NOMO-1 treated with dmso at 0.1 percent for 144 hours (cell line): ENCODE measurements at regions not wholly inside any gene's neighbourhood (a gene's known extent, or its start where the extent isn't known, plus 50 kb on each side); places are given as distances from the start of the nearest gene placed in this dataset.
A peak's percentile ranks its signal among the peaks of the same experiment; 100 is the strongest.
"Not testable (repeated sequence)": the region's sequence is repeated elsewhere in the genome, so short reads cannot be mapped to it uniquely, and the experiment has no call there.

Experiments
- DNase-seq: peaks from one replicate; lab custom pipeline; 2025; ENCODE audit not compliant: unreplicated experiment; lab: John Stamatoyannopoulos, UW

DNA sequence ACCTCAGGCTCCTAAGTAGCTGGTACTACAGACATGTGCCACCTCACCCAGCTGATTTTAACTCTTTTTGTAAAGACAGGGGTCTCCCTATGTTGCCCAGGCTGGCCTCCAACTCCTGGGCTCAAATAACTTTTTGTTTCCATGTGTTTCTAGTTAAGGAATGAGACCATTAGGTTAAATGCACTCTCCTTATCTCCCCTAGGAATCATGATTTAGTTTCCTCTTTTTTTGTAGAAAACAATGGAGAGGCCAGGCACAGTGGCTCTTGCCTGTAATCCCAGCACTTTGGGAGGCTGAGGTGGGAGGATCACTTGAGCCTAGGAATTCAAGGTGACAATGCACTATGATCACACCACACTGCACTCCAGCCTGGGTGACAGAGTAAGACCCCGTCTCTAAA is 198.8 kb upstream of the C2CD4B start:
- DNase-seq, result no peak

GRCh38 chr15:62365795-62366442 is 200.8 kb upstream of the C2CD4B start:
- DNase-seq, result no peak

- DNase-seq, result no peak
Observed at GRCh38 chr15:62369454-62369853, 204.4 kb upstream of the C2CD4B start.

- not testable (repeated sequence) for DNase-seq
Observed at GRCh38 chr15:62371683-62372082, 206.6 kb upstream of the C2CD4B start.

DNA sequence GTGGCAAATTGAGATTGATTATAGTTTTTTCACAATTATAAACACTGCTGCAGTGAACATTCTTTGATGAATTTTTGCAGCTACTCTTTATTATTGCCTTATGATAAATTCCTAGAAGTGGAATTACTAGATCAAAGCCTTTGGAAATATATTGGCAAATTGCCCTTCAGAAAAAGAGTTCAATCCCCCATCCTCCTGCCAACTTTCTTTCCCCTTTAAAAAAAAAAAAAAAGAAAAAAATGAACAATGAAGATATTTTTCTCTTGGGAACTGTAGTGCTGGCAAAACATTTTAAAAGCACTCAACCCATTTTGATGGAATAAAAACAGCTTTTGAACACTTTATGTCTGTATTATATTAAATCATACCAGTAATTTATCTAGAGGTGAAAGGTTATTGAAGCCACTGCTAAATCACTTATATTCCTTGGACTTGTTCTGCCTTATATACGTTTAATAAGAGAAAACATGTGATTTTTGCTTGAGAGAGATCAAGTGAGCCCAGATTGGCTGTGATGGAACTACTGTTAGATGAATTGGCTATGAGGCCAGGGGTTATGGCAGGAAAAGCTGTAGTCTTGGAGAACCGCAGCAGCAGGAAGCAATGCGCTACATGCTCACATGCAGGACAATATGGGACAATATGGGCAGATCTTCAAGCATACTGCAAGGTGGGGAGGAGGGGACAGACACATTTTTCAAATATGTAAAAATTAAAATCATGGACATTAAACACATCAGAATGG is 212.8 kb upstream of the C2CD4B start:
- DNase-seq, result no peak

DNA sequence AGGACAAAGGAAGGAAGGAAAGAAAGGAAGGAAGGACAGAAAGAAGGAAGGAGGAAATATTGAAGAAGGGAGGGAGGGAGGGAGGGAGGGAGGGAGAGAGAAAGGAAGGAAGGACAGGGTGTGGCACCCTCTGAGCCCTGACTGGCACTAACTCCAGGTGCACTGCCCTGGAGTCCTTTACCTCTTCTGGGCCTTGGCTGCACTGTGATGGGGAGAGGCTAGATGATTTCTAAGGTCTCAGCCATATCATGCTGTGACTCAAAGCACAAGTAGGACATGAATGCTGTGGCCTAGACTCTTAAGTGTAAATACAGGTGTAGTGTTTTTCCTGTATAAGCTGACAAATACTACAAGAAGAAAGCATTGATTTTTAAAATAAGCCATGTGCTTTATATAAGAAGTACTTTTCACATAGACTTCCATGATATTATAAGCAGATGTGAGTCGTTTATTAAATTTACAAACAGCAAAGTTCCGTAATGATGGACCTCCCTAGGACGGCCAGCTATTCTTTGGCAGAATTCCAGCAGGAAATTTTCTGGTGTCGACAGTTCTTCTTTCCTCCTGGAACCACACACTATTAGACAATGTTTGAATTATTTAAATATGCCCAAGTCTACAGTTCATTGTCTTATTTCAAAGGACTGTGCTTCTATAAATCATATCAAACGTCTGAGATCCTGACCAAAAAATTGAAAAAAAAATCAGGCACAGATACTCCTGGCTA is 213.8 kb upstream of the C2CD4B start:
- no peak for DNase-seq

DNA sequence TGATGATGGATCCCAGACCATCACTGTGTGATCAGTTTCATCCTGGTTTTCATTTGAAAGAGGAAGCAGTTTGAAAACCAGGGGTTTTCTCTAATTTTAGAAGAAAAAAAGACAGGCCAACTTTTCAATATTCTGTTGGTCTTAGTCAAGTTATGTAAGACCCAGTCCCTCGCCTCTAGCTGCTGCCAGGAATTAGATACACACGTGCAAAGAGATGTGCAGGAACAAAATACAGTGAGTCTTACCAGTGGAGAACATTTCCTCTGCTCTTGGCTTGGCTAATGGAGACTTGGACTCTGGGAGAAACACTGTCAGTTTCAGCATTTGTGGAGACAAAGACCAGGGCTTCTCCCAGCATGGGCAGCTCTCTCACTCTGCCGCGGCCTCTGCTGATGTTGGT is 214.9 kb upstream of the C2CD4B start:
- DNase-seq, result no peak

GRCh38 chr15:62382046-62382445 is 217.0 kb upstream of the C2CD4B start:
- DNase-seq, result no peak

DNA sequence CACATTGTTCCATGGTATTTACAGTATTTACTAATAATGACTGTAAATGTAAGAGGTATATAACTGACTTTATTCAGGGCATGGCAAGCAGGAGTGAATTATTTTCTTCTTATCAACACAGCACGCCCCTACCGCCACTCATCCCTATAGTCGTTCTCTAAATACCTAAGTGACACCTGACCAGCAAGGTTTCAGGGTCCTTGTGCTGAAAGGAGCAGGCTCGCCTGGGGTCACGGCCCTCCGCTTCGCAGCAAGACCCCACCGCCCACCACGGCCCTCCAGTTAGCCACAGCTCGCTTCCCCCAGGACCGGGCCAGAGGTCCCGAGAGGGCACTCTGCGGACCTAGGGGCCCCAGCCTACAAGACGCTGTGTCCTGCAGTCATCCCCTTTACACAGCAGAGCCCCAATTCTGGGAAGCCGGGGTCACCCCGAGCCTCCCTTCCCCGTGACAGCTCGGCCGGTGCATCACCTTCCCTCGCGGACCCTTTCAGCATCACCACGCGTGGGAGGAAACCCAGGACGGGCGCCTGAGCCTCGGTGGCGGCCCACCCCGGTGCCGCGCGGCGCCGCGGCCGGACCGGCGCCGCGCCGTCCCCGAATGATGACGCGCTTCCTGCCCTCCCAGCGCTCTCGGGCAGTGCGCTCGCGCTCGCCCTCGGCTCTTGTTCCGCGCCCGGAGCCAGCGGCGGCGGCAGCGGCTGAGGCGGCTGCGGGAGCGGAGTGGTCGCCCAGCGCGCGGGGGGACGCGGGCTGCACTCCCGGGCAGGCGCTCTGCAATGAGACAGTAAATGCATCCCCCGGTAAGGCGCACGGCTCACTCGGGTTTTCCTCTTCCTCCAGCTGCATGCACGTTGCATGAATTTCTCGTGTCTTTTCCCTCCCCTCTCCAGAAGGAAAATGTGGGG is 225.1 kb upstream of the C2CD4B start, which contains the start of gene TLN2:
TSS of gene TLN2 (plus strand) at position 666 of the 906 bp plus-strand sequence.
- peak; percentile 32 for DNase-seq

DNA sequence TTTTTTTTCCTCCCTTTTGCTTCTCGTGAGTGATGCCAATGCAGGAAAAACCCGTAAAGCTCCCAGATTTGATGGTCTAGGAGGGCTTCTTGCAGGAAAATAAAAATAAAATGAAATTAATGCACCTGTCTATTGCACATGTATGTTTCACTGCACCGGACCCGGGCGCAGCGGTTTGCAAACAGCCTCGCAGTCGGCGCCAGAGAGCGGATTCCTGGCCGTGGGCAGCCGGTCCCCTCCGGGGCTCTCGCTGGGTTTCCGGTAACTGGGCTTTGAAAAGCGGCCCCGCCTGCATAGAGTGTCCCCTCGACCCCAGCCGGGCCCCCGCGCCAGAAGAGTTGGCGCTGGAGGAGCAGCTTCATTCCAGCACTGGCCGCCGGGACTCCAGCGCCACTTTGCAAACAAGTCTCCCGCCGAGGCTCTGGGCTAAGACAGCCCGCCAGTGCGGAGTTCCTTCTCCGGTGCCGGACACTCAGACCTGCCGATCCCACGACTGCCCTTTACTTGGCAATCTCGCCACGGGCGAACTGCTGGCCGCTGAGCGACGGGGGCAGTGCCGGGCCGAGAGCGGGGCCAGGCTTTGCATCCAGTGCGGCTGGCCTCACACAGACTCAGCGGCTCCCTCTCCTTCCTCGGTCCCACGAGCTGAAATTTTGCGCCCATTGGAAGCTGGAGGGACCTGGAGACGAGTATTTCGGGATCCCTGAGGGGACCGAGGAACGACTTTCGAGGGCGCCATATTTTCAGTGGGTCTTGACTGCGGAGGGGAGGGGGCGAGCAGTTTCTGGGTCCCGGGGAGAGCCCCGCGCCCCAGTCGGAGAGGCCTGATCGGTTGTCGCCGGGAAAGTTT is 225.9 kb upstream of the C2CD4B start:
- no peak for DNase-seq

GRCh38 chr15:62391641-62392262 is 226.7 kb upstream of the C2CD4B start:
- DNase-seq, result no peak

GRCh38 chr15:62392376-62392775 is 227.3 kb upstream of the C2CD4B start:
- no peak for DNase-seq

- DNase-seq, result no peak
Observed at GRCh38 chr15:62393196-62393595, 228.1 kb upstream of the C2CD4B start.

DNA sequence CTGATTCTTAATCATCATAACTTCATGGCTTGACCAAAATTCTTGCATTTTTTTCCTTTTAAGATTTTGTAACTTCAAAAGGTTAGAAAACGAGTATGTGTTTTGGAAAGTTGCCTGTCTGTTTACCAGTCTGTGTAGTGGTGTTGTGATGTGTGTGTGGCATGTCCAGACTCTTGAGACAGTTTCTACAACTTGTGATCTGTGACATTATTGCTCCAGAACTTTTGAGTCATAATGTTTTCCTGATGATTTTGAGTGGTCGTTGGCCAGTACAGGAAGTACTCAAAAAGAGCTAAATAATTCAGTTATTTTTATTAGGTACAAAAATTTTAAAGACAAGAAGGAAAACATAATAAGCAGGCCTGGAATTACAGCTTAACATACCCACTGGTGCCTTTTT is 229.0 kb upstream of the C2CD4B start:
- DNase-seq, result no peak

DNA sequence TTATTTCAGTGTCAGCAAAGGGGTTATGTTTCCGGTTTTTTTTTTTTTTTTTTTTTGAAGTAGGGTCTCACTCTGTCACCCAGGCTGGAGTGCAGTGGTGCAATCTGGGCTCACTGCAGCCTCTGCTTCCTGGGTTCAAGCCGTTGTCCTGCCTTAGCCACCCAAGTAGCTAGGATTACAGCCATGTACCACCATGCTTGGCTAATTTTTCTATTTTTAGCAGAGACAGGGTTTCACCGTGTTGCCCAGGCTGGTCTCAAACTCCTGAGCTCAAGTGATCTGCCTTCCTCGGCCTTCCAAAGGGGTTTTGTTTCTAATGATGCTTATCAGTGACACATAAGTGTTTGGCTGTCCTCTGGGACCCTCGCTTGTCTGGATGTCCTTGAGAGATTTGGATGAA is 235.7 kb upstream of the C2CD4B start:
- no peak for DNase-seq

GRCh38 chr15:62402687-62403086 is 237.6 kb upstream of the C2CD4B start:
- no peak for DNase-seq

DNA sequence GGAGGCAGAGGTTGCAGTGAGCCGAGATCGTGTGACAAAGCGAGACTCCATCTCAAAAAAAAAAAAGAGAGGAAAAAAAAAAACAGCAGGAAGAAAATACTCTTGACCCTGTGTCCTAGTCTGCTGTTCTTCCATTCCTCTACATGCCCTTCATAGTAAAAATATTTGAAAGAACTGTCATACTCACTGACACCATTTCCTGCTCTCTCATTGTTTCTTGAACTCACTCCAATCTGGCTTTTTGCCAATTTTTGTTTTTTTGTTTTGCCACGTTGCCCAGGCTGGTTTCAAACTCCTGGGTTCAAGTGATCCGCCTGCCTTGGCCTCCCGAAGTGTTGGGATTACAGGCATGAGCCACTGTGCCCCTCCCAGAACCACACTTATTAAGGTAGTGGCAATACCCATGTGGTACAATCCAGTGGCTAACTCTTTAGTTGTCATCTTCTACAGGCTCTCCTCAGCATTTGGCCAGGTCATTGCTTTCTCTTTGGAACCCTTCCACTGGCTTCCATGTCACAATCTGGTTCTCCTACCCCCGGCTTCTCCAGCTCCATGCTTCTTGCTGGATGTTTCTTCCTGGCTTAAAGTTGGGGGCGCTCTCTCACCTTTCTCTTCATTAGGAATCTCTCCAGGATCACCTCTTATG is 238.2 kb upstream of the C2CD4B start:
- DNase-seq, result no peak

GRCh38 chr15:62404194-62404985 is 239.3 kb upstream of the C2CD4B start:
- DNase-seq, result no peak
